Stimulated activated CD4-positive, alpha-beta T cell treated with anti-CD3 and anti-CD28 coated beads, Interleukin-1b, Interleukin-23, amount 100 ng/mL, for 4 hours (primary cell): ENCODE measurements at regions not wholly inside any gene's neighbourhood (a gene's known extent, or its start where the extent isn't known, plus 50 kb on each side); places are given as distances from the start of the nearest gene placed in this dataset.
"Not testable (repeated sequence)": the region's sequence is repeated elsewhere in the genome, so short reads cannot be mapped to it uniquely, and the experiment has no call there.

Experiments
- DNase-seq, 2 donors: peaks; one replicate each; pipeline ENCODE4 v3.0.0-alpha.2; 2020; ENCODE audit warnings: low read depth in 2 of 2

DNA sequence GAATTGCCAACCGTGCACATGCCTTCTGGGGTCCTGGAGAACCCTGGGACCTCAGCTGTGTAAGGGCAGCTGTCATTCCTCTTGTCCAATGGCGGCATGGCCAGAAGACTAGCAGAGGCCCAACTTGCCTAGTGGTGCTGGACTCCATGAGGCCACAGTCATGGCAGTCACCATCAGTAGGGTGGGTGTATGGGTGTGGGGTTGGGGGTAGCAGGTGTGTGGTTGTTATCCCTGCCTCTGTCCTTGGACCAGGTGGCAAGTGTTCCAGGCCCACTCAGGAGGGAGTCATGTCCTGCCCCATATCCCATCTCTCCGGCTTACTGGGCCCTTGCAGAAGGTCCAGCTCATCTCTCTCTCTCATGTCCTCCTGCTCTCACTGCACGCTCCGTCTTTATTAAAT lies 1596.2 kb downstream of the MRPL39 start:
- DNase-seq, result no peak

DNA sequence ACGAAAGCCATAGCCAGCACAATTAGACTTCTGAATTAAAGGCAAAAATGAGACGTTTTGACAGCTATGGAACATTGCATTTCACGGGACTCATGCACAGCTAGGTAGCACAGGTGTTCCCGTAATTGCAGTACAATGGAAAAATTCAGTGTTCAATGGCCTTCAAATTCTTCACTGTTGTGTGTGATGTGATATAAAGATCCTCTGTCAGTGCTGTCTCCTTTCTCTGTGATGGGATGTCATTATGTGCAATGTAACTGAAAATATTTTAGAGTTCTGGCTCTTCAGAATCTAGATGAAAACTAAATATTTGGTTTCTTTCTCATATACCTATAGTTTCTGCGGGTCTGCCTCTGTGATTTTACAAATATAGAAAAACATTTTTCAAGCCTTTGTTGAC lies 1599.7 kb downstream of the MRPL39 start:
- no peak for DNase-seq

DNA sequence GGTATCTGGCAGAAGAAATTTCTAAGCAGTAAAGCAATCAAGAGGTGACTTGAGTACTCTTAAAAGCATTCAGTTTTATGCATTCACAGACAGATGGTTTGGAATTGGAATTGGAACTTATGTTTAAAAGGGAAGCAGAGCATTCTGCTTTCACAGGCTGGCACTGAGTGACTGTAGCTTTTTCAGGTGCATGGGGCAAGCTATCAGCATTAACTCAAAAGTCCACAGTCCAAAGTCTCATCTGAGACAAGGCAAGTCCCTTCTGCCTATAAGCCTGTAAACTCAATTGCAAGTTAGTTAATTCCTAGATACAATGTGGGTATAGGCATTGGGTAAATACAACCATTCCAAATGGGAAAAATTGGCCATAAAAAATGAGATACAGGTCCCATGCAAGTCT lies 1620.3 kb downstream of the MRPL39 start:
- DNase-seq, result no peak

DNA sequence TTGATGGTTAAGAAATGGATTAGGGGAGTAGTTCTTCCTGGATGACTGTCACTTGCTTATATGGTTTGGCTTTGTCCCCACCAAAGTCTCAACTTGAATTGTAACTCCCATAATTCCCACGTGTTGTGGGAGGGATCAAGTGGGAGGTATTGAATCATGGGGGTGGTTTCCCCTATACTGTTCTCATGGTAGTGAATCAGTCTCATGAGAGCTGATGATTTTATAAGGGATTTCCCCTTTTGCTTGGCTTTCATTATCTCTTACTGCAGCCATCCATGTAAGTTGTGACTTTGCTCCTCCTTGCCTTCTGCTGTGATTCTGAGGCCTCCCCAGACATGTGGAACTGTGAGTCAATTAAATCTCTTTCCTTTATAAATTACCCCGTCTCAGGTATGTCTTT lies 1621.1 kb downstream of the MRPL39 start:
- no peak for DNase-seq

GRCh38 chr21:23982546-23982945 lies 1624.7 kb downstream of the MRPL39 start:
- no peak for DNase-seq

GRCh38 chr21:23977971-23978370 lies 1629.3 kb downstream of the MRPL39 start:
- no peak for DNase-seq

DNA sequence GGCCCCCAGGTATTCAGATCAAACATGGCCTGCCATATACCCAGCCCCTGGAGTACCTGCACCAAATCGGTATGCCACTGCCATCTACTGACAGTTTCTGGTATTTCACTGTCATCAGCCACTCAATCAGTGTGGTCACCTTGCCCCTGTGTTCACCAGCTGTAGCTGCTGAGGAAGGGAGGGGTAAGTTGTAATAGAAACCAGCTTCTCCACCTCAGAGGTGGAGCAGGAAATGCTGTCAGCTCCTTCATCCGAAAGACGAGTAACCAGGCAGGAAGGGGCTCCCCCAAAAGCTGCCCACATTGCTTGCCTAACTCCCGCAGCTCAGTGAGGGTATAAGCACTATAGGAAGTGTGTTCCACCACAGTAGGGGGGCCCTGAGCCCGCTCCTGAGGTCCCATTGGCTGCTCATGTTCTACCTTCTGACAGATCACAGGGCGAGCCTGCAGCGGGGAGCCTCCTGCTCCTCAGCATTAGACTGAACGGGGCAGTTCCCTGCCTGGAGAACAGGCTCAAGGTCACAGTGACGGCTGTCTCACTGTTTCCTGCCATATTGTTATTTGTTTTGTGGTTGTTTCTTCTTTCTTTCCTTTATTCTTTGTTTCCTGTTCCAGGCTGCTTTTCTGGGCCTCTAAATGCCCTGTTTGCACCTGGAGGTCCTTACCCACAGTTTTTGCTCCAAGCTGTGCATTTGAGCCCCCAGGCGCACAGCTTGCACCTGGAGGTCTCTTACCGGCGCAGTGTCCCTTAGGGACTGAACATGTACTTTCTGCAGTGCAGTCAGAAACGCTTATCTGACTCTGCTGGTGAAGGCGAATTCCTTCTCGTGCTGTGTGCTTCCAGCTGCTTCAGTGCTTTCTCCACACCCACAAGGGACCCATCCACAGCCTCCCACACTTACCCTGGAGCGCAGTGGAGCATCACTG lies 1638.3 kb downstream of the MRPL39 start:
- DNase-seq, result peak; percentile 20 to 60

GRCh38 chr21:23968008-23968407 lies 1639.3 kb downstream of the MRPL39 start:
- no peak for DNase-seq

GRCh38 chr21:23963454-23963853 lies 1643.8 kb downstream of the MRPL39 start:
- DNase-seq, result no peak

GRCh38 chr21:23960769-23961168 lies 1646.5 kb downstream of the MRPL39 start:
- no peak for DNase-seq

DNA sequence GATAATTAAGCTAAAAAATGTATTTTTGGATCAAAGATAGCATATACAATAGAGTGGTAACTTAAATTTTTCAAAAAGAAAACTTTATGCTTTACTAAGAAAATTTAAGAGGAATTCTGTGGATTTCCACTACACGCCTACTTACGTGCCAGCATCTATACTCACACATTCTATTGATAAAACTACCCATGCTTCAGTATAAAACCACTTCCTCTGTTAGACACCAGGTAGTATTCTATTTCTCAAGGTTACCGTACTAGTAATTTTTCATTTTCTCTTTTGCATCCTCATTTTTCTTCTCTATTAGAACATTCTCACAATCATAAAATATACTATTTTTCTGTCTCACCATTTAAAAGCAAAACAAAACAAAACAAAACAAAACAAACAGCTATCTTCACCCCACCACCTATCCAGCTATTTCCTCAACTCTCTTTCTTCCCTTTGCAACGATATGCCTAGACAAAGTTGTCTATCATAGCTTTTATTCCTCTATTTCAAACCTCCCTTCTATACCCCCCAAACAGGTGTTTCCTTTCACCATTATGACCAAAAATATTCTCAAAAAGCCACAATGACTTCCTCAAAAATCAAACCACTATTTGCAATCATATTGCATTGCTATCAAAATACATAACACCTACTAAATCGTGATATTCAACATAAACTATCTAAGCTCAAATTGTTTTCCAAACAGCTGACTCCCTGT lies 1652.0 kb downstream of the MRPL39 start:
- DNase-seq, result no peak

DNA sequence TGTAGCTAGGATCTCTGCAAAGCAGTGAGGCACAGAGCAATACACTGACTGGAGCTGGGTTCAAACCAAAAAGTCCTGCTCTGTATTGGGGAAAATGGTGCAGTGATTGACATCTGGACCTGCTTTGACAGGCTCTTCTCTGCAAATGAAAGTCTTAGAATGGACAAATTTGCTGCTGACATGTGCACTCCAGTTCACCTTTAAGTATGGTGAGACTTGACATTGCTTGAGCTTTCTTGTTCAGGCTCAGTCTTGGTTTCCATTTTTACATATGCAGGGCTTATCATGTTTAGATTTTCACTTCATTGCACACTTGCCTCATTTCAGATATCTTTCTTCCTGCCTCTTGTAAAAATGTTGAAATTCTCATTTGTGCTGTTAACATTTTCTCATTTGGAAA lies 1655.0 kb downstream of the MRPL39 start:
- DNase-seq, result no peak

- no peak for DNase-seq
These were observed 1656.0 kb downstream of the MRPL39 start for GRCh38 chr21:23951251-23951650.

- no peak for DNase-seq
These were observed 1656.9 kb downstream of the MRPL39 start for GRCh38 chr21:23950344-23950743.

DNA sequence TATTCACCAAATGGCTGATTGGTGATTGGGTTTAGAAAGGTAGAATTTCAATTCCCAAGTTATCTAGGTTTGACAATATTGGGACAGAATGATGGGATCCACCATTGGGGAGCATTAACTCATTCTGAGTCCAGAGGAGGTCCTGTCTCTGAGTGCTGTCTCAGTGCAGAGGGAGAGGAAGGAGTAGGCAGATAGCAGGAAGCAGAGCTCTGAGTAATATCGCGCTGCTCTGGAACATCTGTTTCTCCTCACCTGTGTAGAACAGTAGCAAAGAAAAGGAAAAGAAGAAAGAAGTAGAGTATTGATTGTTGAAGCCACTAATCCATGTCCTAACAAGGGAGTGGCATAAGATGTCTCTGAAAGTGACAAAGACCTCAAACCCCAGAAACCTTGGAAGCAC lies 1657.8 kb downstream of the MRPL39 start:
- DNase-seq, result no peak

- no peak for DNase-seq
These were observed 1667.8 kb downstream of the MRPL39 start for GRCh38 chr21:23939369-23940065.

DNA sequence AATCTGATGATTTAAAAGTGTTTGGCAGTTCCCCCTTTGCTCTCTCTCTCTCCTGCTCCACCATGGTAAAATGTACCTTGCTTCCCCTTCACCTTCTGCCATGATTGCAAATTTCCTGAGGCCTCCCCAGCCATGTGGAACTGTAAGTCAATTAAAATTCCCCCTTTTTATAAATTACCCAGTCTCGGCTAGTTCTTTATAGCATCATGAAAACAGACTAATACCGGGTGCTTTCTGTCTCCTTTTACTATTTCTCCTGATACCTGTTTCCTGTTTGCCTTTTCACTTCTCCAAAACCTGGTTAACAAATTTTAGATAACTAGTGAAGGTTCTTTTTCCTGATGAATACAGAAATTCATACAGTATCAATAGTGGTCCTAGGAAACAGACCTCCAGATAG lies 1670.3 kb downstream of the MRPL39 start:
- DNase-seq, result no peak

DNA sequence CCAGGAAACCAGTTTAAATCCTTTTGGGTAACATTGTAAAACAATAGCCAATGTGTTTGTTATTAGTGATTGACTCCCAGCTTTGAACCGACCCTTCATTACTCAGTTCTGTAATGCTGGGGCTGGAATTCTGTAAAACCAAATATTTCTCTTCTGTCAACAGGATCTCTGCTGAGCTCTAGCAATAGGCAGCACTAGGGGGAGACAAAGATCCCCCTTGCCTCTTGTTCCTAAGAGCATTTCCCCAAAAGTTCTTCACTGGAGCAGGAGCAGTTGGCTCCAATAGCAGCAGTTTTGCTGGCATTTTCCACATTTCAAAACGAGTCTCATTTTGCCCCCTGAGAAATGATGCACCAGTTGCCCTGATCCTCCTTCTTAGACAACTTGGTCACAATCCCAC lies 1671.1 kb downstream of the MRPL39 start:
- no peak for DNase-seq

DNA sequence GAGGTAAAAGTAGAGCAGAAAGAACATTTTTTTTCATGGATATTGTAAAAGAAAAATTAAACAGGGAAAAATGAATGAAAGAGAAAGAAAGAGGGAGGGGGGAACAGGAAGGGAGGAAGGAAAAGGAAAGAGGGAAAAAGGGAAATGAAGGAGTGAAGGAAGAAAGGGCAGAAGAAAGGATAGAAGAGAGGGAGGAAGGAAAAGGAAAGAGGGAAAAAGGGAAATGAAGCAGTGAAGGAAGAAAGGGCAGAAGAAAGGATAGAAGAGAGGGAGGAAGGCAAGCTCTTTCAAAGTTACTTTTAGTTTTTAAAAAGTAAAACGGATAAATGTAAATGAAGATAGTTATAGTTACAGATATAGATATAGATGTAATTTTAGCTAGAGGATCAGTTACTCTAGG lies 1676.7 kb downstream of the MRPL39 start:
- no peak for DNase-seq

DNA sequence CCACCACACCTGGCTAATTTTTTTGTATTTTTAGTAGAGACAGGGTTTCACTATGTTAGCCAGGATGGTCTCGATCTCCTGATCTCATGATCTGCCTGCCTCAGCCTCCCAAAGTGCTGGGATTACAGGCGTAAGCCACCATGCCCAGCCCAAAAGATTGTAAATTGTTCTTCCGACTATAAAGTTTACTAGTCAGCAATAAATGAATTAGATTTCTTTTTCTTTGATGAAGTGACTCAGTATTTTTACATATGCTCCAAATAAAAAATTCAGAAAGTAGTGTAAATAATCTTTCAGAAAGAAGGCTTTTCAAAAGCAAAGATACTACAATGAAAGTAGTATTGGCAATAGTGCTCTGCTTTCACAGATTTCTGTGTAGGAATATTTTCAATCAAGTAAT lies 1680.9 kb downstream of the MRPL39 start:
- not testable (repeated sequence) for DNase-seq

DNA sequence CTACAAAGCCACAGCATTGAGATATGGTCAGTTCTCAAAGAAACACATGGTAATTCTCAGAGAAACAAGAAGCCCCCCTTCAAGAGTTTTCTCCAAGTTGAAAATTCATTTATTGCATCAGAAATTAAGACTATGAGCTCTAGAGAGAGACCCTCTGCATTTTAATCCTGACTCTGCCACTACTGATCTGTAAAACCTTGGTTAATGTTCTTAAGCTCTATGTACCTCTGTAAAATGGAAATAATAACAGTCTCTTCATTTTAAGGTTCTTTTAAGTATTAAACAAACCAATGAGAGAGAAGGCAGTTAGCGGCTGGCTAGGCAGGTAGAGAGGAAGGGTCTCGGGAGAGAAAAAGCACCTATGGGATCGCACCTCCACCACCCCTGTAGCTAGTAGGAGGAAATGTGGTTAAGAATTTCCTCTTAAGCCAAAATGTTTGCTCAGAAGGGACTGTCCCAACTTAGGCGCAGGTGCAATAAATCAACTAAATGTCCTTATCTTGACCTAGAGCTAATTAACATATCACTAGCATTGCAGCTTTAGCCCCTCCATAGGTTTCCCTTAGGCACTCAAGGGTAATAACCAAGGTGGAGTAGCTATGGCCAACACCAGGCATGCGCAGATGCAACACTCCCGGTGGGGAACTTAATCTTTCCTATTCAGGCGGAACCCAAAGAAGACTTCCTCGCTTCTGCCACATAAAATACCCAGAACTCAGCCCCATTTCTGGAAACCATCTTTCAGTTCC lies 1685.4 kb downstream of the MRPL39 start:
- no peak for DNase-seq

DNA sequence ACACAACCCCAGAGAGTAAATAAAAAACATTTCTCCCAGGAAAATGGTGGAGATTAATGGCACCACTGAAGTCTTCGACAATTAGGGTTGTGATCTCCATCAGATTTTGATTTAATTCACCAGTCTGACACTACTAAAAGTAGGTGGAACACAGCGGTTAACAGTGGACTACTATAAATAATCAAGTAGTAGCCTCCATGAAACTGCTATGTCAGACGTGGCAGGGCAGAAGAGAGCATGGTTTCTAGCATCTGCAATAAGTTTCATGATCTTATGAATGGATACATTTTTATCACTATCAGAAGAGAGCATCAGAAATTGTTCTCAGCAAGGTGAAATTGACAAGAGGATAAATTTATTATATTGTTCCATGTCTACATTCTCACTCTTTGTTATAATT lies 1706.6 kb downstream of the MRPL39 start:
- no peak for DNase-seq
